GM23338 (cell line): ENCODE measurements at regions not wholly inside any gene's neighbourhood (a gene's known extent, or its start where the extent isn't known, plus 50 kb on each side); places are given as distances from the start of the nearest gene placed in this dataset.

Experiments
- ATAC-seq: fragments of 200-7000 bp; cut with Tn5 transposase; 3 replicates; pipeline ENCODE4 v1.9.1; 2020
- DNase-seq: peaks from one replicate; pipeline ENCODE4 v3.0.0-alpha.2; 2015; ENCODE audit warnings: low spot score
- H2AFZ ChIP-seq: fragments of 200-600 bp; sonication (generic); 2 replicates; pipeline ENCODE4 v1.8.0; 2016; ENCODE audit warnings: antibody characterized with exemption, mild to moderate bottlenecking, moderate library complexity
- H3F3A ChIP-seq: fragments of 200-600 bp; sonication (generic); replicated peaks from 2 replicates; pipeline ENCODE4 v1.8.0; 2017; ENCODE audit warnings: antibody characterized with exemption, mixed run types, low read depth
- H3K27ac ChIP-seq: fragments of 200-600 bp; sonication (generic); 2 replicates; pipeline ENCODE4 v1.6.1; 2016; ENCODE audit warnings: low read depth
- H3K27me3 ChIP-seq: fragments of 200-600 bp; sonication (generic); 2 replicates; pipeline ENCODE4 v1.8.0; 2016; ENCODE audit warnings: mild to moderate bottlenecking, mixed run types, moderate library complexity; ENCODE audit not compliant: insufficient read depth
- H3K36me3 ChIP-seq: fragments of 200-600 bp; sonication (generic); 2 replicates; pipeline ENCODE4 v1.8.0; 2016; ENCODE audit warnings: mild to moderate bottlenecking; ENCODE audit not compliant: insufficient read depth
- H3K4me1 ChIP-seq: fragments of 200-600 bp; sonication (generic); 2 replicates; pipeline ENCODE4 v1.8.0; 2016; ENCODE audit warnings: mild to moderate bottlenecking, moderate library complexity; ENCODE audit not compliant: insufficient read depth
- H3K4me2 ChIP-seq: fragments of 200-600 bp; sonication (generic); 2 replicates; pipeline ENCODE4 v1.7.1; 2017; ENCODE audit warnings: mixed run types
- H3K4me3 ChIP-seq: fragments of 200-600 bp; sonication (generic); 2 replicates; pipeline ENCODE4 v1.6.1; 2016; ENCODE audit warnings: mixed run types
- H3K79me2 ChIP-seq: fragments of 200-600 bp; sonication (generic); replicated peaks from 2 replicates; pipeline ENCODE4 v1.8.0; 2017; ENCODE audit warnings: mild to moderate bottlenecking; ENCODE audit not compliant: insufficient read depth
- H3K9me2 ChIP-seq: fragments of 200-600 bp; sonication (generic); 2 replicates; pipeline ENCODE4 v1.8.0; 2017; ENCODE audit not compliant: insufficient read depth
- H4K20me1 ChIP-seq: fragments of 200-600 bp; sonication (generic); replicated peaks from 2 replicates; pipeline ENCODE4 v1.8.0; 2017; ENCODE audit warnings: mild to moderate bottlenecking; ENCODE audit not compliant: insufficient read depth
- H3K27ac Mint-ChIP-seq: 2 replicates; pipeline ENCODE4 v1.8.0; 2020; ENCODE audit warnings: inconsistent platforms, mild to moderate bottlenecking, moderate library complexity, mixed read lengths
- H3K27me3 Mint-ChIP-seq: 3 replicates; pipeline ENCODE4 v1.8.0; 2022; ENCODE audit warnings: low read depth, mild to moderate bottlenecking, moderate library complexity, mixed read lengths, inconsistent platforms; ENCODE audit not compliant: insufficient read depth, poor library complexity
- H3K36me3 Mint-ChIP-seq: 3 replicates; pipeline ENCODE4 v1.8.0; 2021; ENCODE audit warnings: low read depth, mild to moderate bottlenecking, inconsistent platforms, moderate library complexity, mixed read lengths
- H3K4me1 Mint-ChIP-seq: 3 replicates; pipeline ENCODE4 v1.8.0; 2020; ENCODE audit warnings: mild to moderate bottlenecking, inconsistent platforms, mixed read lengths
- H3K4me3 Mint-ChIP-seq: 3 replicates; pipeline ENCODE4 v1.8.0; 2021; ENCODE audit warnings: moderate library complexity, mild to moderate bottlenecking, inconsistent platforms, mixed read lengths
- H3K9me3 Mint-ChIP-seq: 3 replicates; pipeline ENCODE4 v1.8.0; 2020; ENCODE audit warnings: moderate library complexity, mild to moderate bottlenecking, inconsistent platforms, mixed read lengths
- CREB1 ChIP-seq: fragments of 250-450 bp; sonication (Bioruptor Pico); IDR thresholded peaks from 2 replicates; pipeline ENCODE4 v1.5.0; 2020; ENCODE audit warnings: low read depth, mild to moderate bottlenecking, moderate library complexity
- EZH2phosphoT487 ChIP-seq: fragments of 200-600 bp; sonication (generic); IDR thresholded peaks from one replicate; pipeline ENCODE4 v1.8.1; 2018; ENCODE audit warnings: antibody characterized with exemption; ENCODE audit not compliant: unreplicated experiment
- JUNB ChIP-seq: IDR thresholded peaks from one replicate; pipeline ENCODE4 v1.6.1; 2016; ENCODE audit warnings: antibody characterized with exemption; ENCODE audit not compliant: unreplicated experiment
- POLR2AphosphoS5 ChIP-seq: IDR thresholded peaks from 2 replicates; pipeline ENCODE4 v1.6.1; 2016; ENCODE audit warnings: antibody characterized with exemption, low read depth
- STAT1 ChIP-seq: IDR thresholded peaks from one replicate; pipeline ENCODE4 v1.6.1; 2016; ENCODE audit warnings: antibody characterized with exemption; ENCODE audit not compliant: unreplicated experiment
- ZNF114 ChIP-seq: fragments of 250-450 bp; sonication (Bioruptor Pico); IDR thresholded peaks from 2 replicates; pipeline ENCODE4 v1.5.0; 2020; ENCODE audit warnings: mild to moderate bottlenecking, moderate library complexity
- ZNF331 ChIP-seq: fragments of 250-450 bp; sonication (Bioruptor Pico); IDR thresholded peaks from 2 replicates; pipeline ENCODE4 v1.5.0; 2020; ENCODE audit warnings: low read depth, mild to moderate bottlenecking, moderate library complexity
- TF ChIP-seq, protein P1 (sequence below), 2 experiments: fragments of 200-600 bp in 1 of 2; sonication (generic) in 1 of 2; conservative IDR thresholded peaks; 2 replicates each; pipeline versions ENCODE4 v1.5.1 to v1.6.1; 2016 to 2017; ENCODE audit warnings: antibody characterized with exemption in 2 of 2, low read depth in 2 of 2, mild to moderate bottlenecking in 2 of 2, moderate library complexity in 1 of 2
- TF ChIP-seq, protein P2 (sequence below): IDR thresholded peaks from one replicate; pipeline ENCODE4 v1.6.1; 2018; ENCODE audit warnings: antibody characterized with exemption; ENCODE audit not compliant: unreplicated experiment
- TF ChIP-seq, protein P3 (sequence below): IDR thresholded peaks from 2 replicates; pipeline ENCODE4 v1.6.1; 2016; ENCODE audit warnings: antibody characterized with exemption

- TF ChIP-seq, protein P1, sequence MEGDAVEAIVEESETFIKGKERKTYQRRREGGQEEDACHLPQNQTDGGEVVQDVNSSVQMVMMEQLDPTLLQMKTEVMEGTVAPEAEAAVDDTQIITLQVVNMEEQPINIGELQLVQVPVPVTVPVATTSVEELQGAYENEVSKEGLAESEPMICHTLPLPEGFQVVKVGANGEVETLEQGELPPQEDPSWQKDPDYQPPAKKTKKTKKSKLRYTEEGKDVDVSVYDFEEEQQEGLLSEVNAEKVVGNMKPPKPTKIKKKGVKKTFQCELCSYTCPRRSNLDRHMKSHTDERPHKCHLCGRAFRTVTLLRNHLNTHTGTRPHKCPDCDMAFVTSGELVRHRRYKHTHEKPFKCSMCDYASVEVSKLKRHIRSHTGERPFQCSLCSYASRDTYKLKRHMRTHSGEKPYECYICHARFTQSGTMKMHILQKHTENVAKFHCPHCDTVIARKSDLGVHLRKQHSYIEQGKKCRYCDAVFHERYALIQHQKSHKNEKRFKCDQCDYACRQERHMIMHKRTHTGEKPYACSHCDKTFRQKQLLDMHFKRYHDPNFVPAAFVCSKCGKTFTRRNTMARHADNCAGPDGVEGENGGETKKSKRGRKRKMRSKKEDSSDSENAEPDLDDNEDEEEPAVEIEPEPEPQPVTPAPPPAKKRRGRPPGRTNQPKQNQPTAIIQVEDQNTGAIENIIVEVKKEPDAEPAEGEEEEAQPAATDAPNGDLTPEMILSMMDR (conservative IDR thresholded peaks at IDR 0.05; ENCODE audit: low read depth in 2 of 2) = no peak
- TF ChIP-seq, protein P2, sequence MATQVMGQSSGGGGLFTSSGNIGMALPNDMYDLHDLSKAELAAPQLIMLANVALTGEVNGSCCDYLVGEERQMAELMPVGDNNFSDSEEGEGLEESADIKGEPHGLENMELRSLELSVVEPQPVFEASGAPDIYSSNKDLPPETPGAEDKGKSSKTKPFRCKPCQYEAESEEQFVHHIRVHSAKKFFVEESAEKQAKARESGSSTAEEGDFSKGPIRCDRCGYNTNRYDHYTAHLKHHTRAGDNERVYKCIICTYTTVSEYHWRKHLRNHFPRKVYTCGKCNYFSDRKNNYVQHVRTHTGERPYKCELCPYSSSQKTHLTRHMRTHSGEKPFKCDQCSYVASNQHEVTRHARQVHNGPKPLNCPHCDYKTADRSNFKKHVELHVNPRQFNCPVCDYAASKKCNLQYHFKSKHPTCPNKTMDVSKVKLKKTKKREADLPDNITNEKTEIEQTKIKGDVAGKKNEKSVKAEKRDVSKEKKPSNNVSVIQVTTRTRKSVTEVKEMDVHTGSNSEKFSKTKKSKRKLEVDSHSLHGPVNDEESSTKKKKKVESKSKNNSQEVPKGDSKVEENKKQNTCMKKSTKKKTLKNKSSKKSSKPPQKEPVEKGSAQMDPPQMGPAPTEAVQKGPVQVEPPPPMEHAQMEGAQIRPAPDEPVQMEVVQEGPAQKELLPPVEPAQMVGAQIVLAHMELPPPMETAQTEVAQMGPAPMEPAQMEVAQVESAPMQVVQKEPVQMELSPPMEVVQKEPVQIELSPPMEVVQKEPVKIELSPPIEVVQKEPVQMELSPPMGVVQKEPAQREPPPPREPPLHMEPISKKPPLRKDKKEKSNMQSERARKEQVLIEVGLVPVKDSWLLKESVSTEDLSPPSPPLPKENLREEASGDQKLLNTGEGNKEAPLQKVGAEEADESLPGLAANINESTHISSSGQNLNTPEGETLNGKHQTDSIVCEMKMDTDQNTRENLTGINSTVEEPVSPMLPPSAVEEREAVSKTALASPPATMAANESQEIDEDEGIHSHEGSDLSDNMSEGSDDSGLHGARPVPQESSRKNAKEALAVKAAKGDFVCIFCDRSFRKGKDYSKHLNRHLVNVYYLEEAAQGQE = no peak
- no peak for TF ChIP-seq JUNB
- TF ChIP-seq STAT1 = no peak
- TF ChIP-seq, protein P3, sequence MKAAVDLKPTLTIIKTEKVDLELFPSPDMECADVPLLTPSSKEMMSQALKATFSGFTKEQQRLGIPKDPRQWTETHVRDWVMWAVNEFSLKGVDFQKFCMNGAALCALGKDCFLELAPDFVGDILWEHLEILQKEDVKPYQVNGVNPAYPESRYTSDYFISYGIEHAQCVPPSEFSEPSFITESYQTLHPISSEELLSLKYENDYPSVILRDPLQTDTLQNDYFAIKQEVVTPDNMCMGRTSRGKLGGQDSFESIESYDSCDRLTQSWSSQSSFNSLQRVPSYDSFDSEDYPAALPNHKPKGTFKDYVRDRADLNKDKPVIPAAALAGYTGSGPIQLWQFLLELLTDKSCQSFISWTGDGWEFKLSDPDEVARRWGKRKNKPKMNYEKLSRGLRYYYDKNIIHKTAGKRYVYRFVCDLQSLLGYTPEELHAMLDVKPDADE = no peak
- TF ChIP-seq CREB1 = no peak
These were observed 64.4 kb upstream of the PTGFR start (continued) for GRCh38 chr1:78426408-78426807.

- H3F3A ChIP-seq = no peaks in the 10 kb centered on the region
- H3K27me3 Mint-ChIP-seq = peaks cover 3% of the 10 kb centered on the region
- no peaks in the 10 kb centered on the region for H3K79me2 ChIP-seq
- no peaks in the 10 kb centered on the region for H3K36me3 ChIP-seq
- no peak overlapping the region for H3K4me3 Mint-ChIP-seq
- DNase-seq = no peak
- no peaks in the 10 kb centered on the region for H3K36me3 Mint-ChIP-seq
- H3K4me1 ChIP-seq = peaks cover 23% of the 10 kb centered on the region; the same call in 1 of the 2 replicates
- no peak overlapping the region for H2AFZ ChIP-seq
- ATAC-seq = no peak
- H3K4me1 Mint-ChIP-seq = peaks cover 21% of the 10 kb centered on the region
- no peak overlapping the region; the same call in 1 of the 2 replicates for H3K27ac Mint-ChIP-seq
- H4K20me1 ChIP-seq = no peaks in the 10 kb centered on the region
- TF ChIP-seq ZNF331 (CRISPR knock-in tag) (no peak), POLR2AphosphoS5 (no peak), STAT1 (no peak), EZH2phosphoT487 (no peak), JUNB (no peak), ZNF114 (no peak), CREB1 (no peak)
- TF ChIP-seq, protein P3 = no peak
- TF ChIP-seq, protein P1 (conservative IDR thresholded peaks at IDR 0.05; ENCODE audit: low read depth in 2 of 2) = no peak
- no peak overlapping the region; the same call in 1 of the 2 replicates for H3K27ac ChIP-seq
- no peaks in the 10 kb centered on the region for H3K9me3 Mint-ChIP-seq
- H3K4me2 ChIP-seq = no peak overlapping the region
- H3K9me2 ChIP-seq = peaks cover 6% of the 10 kb centered on the region; the same call in 1 of the 2 replicates
- no peaks in the 10 kb centered on the region for H3K27me3 ChIP-seq
- no peak overlapping the region for H3K4me3 ChIP-seq
These were observed 63.3 kb upstream of the PTGFR start for GRCh38 chr1:78427506-78427905.
